ENCODE measurements at regions not wholly inside any gene's neighbourhood (a gene's known extent, or its start where the extent isn't known, plus 50 kb on each side); places are given as distances from the start of the nearest gene placed in this dataset.

DNA sequence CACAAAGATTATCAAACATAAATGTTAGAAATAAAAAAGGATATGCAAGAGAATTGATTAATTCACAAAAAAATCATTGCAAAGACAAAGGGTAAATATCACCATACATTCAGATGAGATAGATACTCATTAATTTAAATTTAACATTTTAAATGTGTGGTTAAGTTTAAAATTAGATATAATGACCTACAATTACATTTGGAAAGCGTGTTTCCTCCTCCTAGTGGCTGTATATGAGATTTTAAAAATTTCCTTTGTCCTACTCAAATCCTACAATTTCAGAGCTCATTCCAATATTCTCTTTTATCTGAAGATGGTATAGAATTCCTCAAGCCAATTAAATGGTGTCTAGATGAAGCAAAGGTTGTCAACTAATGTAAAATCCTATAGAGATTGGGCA, 169.2 kb upstream of the CDH8 start:
- Histone ChIP-seq H3K36me3 (no peaks in the 10 kb centered on the region), H3K9me3 (no peaks in the 10 kb centered on the region), H3K4me1 (no peaks in the 10 kb centered on the region), H3K27me3 (no peaks in the 10 kb centered on the region), H3K4me3 (no peak overlapping the region), H3K27ac (no peak overlapping the region)
- DNase-seq, result no peak
- 0 to 28% methylated on average over 1 of the region's 1 CpG for WGBS, 2 donors (ENCODE audit: low coverage in 1 of 2)
- in situ Hi-C loops (cut with MboI; ENCODE audit: low pct_ligation_motif_present in 1 of 4, low pct_unique_long_range_greater_than_20kb in 1 of 4, low sequenced_read_pairs in 3 of 4), result loop anchor here in 2 of 4 donors (25.0 kb wide), 2 partner anchors 107 to 1082 kb away; no protein-coding TSS in a partner anchor
- intact Hi-C loops (cut with DNase I; ENCODE audit: low total_unique reads), result no loop called here
- TF ChIP-seq, protein P1, sequence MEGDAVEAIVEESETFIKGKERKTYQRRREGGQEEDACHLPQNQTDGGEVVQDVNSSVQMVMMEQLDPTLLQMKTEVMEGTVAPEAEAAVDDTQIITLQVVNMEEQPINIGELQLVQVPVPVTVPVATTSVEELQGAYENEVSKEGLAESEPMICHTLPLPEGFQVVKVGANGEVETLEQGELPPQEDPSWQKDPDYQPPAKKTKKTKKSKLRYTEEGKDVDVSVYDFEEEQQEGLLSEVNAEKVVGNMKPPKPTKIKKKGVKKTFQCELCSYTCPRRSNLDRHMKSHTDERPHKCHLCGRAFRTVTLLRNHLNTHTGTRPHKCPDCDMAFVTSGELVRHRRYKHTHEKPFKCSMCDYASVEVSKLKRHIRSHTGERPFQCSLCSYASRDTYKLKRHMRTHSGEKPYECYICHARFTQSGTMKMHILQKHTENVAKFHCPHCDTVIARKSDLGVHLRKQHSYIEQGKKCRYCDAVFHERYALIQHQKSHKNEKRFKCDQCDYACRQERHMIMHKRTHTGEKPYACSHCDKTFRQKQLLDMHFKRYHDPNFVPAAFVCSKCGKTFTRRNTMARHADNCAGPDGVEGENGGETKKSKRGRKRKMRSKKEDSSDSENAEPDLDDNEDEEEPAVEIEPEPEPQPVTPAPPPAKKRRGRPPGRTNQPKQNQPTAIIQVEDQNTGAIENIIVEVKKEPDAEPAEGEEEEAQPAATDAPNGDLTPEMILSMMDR (IDR thresholded peaks at IDR 0.05), result no peak
- TF ChIP-seq POLR2AphosphoS5 (IDR thresholded peaks at IDR 0.05), result no peak
- no peak for TF ChIP-seq EP300 (IDR thresholded peaks at IDR 0.05; ENCODE audit: low read depth)
- no peak for TF ChIP-seq POLR2A (IDR thresholded peaks at IDR 0.05)

DNA sequence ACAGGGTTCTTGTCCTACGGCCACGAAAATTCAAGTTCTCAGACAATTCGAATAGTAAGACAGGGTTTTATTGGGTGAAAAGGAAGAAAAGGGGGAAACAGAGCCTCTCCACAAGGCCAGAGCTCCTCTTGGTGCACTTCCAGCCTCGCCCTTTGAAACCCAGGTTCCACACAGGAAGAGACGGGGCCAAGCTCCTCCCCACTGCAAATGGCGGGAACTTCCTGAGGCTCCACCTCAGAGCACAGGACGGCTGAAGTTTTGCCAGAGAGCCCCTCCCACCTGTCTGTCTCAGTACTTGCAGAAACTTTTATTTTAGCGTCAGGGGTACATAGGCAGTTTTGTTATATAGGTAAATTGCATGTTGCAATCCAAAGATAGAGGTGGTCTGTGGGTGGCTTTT, 165.7 kb upstream of the CDH8 start:
- Histone ChIP-seq H3K4me3 (no peak overlapping the region), H3K36me3 (no peaks in the 10 kb centered on the region), H3K9me3 (no peaks in the 10 kb centered on the region), H3K4me1 (no peaks in the 10 kb centered on the region), H3K27me3 (no peaks in the 10 kb centered on the region), H3K27ac (no peak overlapping the region)
- TF ChIP-seq POLR2A (IDR thresholded peaks at IDR 0.05) (no peak), EP300 (IDR thresholded peaks at IDR 0.05; ENCODE audit: low read depth) (no peak), POLR2AphosphoS5 (IDR thresholded peaks at IDR 0.05) (no peak)
- TF ChIP-seq, protein P1 (IDR thresholded peaks at IDR 0.05), result no peak
- 59 to 62% methylated on average over 8 of the region's 8 CpGs for WGBS, 2 donors (ENCODE audit: low coverage in 1 of 2)
- intact Hi-C loops (cut with DNase I; ENCODE audit: low total_unique reads) (no loop called here), in situ Hi-C loops (cut with MboI; ENCODE audit: low pct_ligation_motif_present in 1 of 4, low pct_unique_long_range_greater_than_20kb in 1 of 4, low sequenced_read_pairs in 3 of 4) (loop anchor here in 2 of 4 donors (25.0 kb wide), 2 partner anchors 110 to 1085 kb away; no protein-coding TSS in a partner anchor)
- DNase-seq, result no peak

GRCh38 chr16:62194828-62195227, 158.6 kb upstream of the CDH8 start:
- no peak for DNase-seq
- 42 to 47% methylated on average over 3 of the region's 3 CpGs for WGBS, 2 donors (ENCODE audit: low coverage in 1 of 2)
- in situ Hi-C loops (cut with MboI; ENCODE audit: low pct_ligation_motif_present in 1 of 4, low pct_unique_long_range_greater_than_20kb in 1 of 4, low sequenced_read_pairs in 3 of 4) (loop anchor here in 1 of 4 donors (25.0 kb wide), 1 partner anchor 1092 kb away; no protein-coding TSS in a partner anchor), intact Hi-C loops (cut with DNase I; ENCODE audit: low total_unique reads) (no loop called here)
- Histone ChIP-seq H3K9me3 (no peaks in the 10 kb centered on the region), H3K4me3 (no peak overlapping the region), H3K36me3 (no peaks in the 10 kb centered on the region), H3K4me1 (no peaks in the 10 kb centered on the region), H3K27me3 (no peaks in the 10 kb centered on the region), H3K27ac (no peak overlapping the region)
- TF ChIP-seq EP300 (IDR thresholded peaks at IDR 0.05; ENCODE audit: low read depth) (no peak), POLR2A (IDR thresholded peaks at IDR 0.05) (no peak), POLR2AphosphoS5 (IDR thresholded peaks at IDR 0.05) (no peak)
- TF ChIP-seq, protein P1 (IDR thresholded peaks at IDR 0.05), result no peak

- WGBS, 2 donors (ENCODE audit: low coverage in 1 of 2), result 44 to 46% methylated on average over 2 of the region's 2 CpGs
- in situ Hi-C loops (cut with MboI; ENCODE audit: low pct_ligation_motif_present in 1 of 4, low pct_unique_long_range_greater_than_20kb in 1 of 4, low sequenced_read_pairs in 3 of 4), result loop anchor here in 1 of 4 donors (25.0 kb wide), 1 partner anchor 1097 kb away; no protein-coding TSS in a partner anchor
Measured at GRCh38 chr16:62190426-62190825, 154.2 kb upstream of the CDH8 start.

More at GRCh38 chr16:62190426-62190825, 154.2 kb upstream of the CDH8 start:
- H3K4me3 ChIP-seq, result no peak overlapping the region
- DNase-seq, result no peak
- H3K36me3 ChIP-seq, result no peaks in the 10 kb centered on the region
- no peaks in the 10 kb centered on the region for H3K27me3 ChIP-seq
- no peaks in the 10 kb centered on the region for H3K4me1 ChIP-seq
- TF ChIP-seq POLR2A (IDR thresholded peaks at IDR 0.05), result no peak
- intact Hi-C loops (cut with DNase I; ENCODE audit: low total_unique reads), result no loop called here
- no peak overlapping the region for H3K27ac ChIP-seq
- no peaks in the 10 kb centered on the region for H3K9me3 ChIP-seq

Measured in transverse colon (tissue), 4 donors.